SK-N-SH (cell line): ENCODE measurements at regions not wholly inside any gene's neighbourhood (a gene's known extent, or its start where the extent isn't known, plus 50 kb on each side); places are given as distances from the start of the nearest gene placed in this dataset.

Source experiments
- CTCF ChIA-PET: fragments of 300-600, 350-600 bp; formaldehyde crosslinking; extraction: SDS; loops from one replicate; lab custom pipeline; 2021; lab: Yijun Ruan, JAX
- POLR2A ChIA-PET: fragments of 350-600 bp; sonication (Branson Sonifier 250); formaldehyde crosslinking; extraction: SDS; loops from one replicate; lab custom pipeline; 2020; ENCODE audit warnings: antibody characterized with exemption, inconsistent platforms; lab: Yijun Ruan, JAX
- DNase-seq: peaks from one replicate; pipeline ENCODE4 v3.0.0; 2012
- H2AFZ ChIP-seq: fragments of 200-600 bp; sonication (generic); 2 replicates; pipeline ENCODE4 v1.8.1; 2016; ENCODE audit warnings: antibody characterized with exemption, mild to moderate bottlenecking, low read depth
- H3F3A ChIP-seq: fragments of 200-600 bp; sonication (generic); replicated peaks from 2 replicates; pipeline ENCODE3; 2016; ENCODE audit warnings: antibody characterized with exemption, mild to moderate bottlenecking; ENCODE audit not compliant: insufficient read depth
- H3K27ac ChIP-seq, 2 experiments: fragments of 200-500 bp in 1 of 2; fragments of 200-600 bp in 1 of 2; sonication (Bioruptor generic) in 1 of 2; sonication (generic), shearing (Covaris generic) in 1 of 2; 2 replicates each; pipeline versions ENCODE4 v1.5.1 to v1.6.1; 2014 to 2016; ENCODE audit warnings: low read depth in 2 of 2, inconsistent platforms in 1 of 2, low read length in 1 of 2, mild to moderate bottlenecking in 1 of 2, mixed read lengths in 1 of 2
- H3K27me3 ChIP-seq: fragments of 200-600 bp; sonication (generic), shearing (Covaris generic); 2 replicates; pipeline ENCODE4 v1.6.1; 2016; ENCODE audit warnings: mixed run types; ENCODE audit not compliant: insufficient read depth
- H3K36me3 ChIP-seq, 2 experiments: fragments of 200-500 bp in 1 of 2; fragments of 200-600 bp in 1 of 2; sonication (Bioruptor generic) in 1 of 2; sonication (generic) in 1 of 2; replicated peaks in 1 of 2; 2 replicates each; pipeline versions ENCODE3 to v1.5.1; 2014 to 2016; ENCODE audit warnings: low read length in 1 of 2, mild to moderate bottlenecking in 1 of 2; ENCODE audit not compliant: insufficient read depth in 2 of 2, control insufficient read depth in 1 of 2
- H3K4me1 ChIP-seq, 2 experiments: fragments of 200-500 bp in 1 of 2; fragments of 200-600 bp in 1 of 2; sonication (Bioruptor generic) in 1 of 2; sonication (generic), shearing (Covaris generic) in 1 of 2; 2 replicates each; pipeline versions ENCODE4 v1.5.1 to v1.6.1; 2014 to 2016; ENCODE audit warnings: low read depth in 1 of 2, low read length in 1 of 2, mixed run types in 1 of 2; ENCODE audit not compliant: insufficient read depth in 2 of 2, control insufficient read depth in 1 of 2
- H3K4me2 ChIP-seq: fragments of 200-600 bp; sonication (generic), shearing (Covaris generic); 2 replicates; pipeline ENCODE4 v1.6.1; 2017; ENCODE audit warnings: mixed run types
- H3K4me3 ChIP-seq, 2 experiments: fragments of 200-500 bp in 1 of 2; fragments of 200-600 bp in 1 of 2; sonication (Bioruptor generic) in 1 of 2; sonication (generic), shearing (Covaris generic) in 1 of 2; 2 replicates each; pipeline versions ENCODE4 v1.5.1 to v1.8.1; 2014 to 2016; ENCODE audit warnings: low read depth in 2 of 2, inconsistent platforms in 1 of 2, low read length in 1 of 2, mild to moderate bottlenecking in 1 of 2, mixed read lengths in 1 of 2, moderate library complexity in 1 of 2
- H3K79me2 ChIP-seq: fragments of 200-600 bp; sonication (generic); 2 replicates; pipeline ENCODE4 v1.8.1; 2017; ENCODE audit warnings: mild to moderate bottlenecking; ENCODE audit not compliant: insufficient read depth
- H3K9ac ChIP-seq: fragments of 200-600 bp; sonication (generic); 2 replicates; pipeline ENCODE4 v1.6.1; 2017; ENCODE audit warnings: mixed run types
- H3K9me2 ChIP-seq: fragments of 200-600 bp; sonication (generic); 2 replicates; pipeline ENCODE4 v1.6.1; 2017; ENCODE audit warnings: mixed run types
- H3K9me3 ChIP-seq: fragments of 200-600 bp; sonication (generic); 2 replicates; pipeline ENCODE4 v1.6.1; 2017; ENCODE audit warnings: mixed run types, mild to moderate bottlenecking, moderate library complexity
- H4K20me1 ChIP-seq: fragments of 200-600 bp; sonication (generic); 2 replicates; pipeline ENCODE4 v1.6.1; 2017; ENCODE audit warnings: mild to moderate bottlenecking, mixed run types; ENCODE audit not compliant: insufficient read depth
- CHD2 ChIP-seq: fragments of 150-350 bp; IDR thresholded peaks from 2 replicates; pipeline ENCODE4 v1.6.1; 2018; ENCODE audit warnings: low read length; ENCODE audit not compliant: partially characterized antibody
- EZH2phosphoT487 ChIP-seq: fragments of 200-600 bp; sonication (generic); IDR thresholded peaks from 2 replicates; pipeline ENCODE4 v1.6.1; 2017; ENCODE audit warnings: low read depth, mixed run types, mild to moderate bottlenecking, antibody characterized with exemption, moderate library complexity, borderline replicate concordance
- IRF3 ChIP-seq: fragments of 150-350 bp; IDR thresholded peaks from 2 replicates; pipeline ENCODE4 v1.6.1; 2016; ENCODE audit warnings: mild to moderate bottlenecking, low read depth, low read length
- JUND ChIP-seq: IDR thresholded peaks from 2 replicates; pipeline ENCODE4 v1.4.0; 2012
- MAX ChIP-seq: IDR thresholded peaks from 2 replicates; pipeline ENCODE4 v1.4.0; 2012; ENCODE audit warnings: low read depth
- RFX5 ChIP-seq: IDR thresholded peaks from 2 replicates; pipeline ENCODE4 v1.6.1; 2012; ENCODE audit warnings: mild to moderate bottlenecking, improper control_type of control experiment, low read length
- SMC3 ChIP-seq: IDR thresholded peaks from 2 replicates; pipeline ENCODE4 v1.6.1; 2012; ENCODE audit warnings: low read depth, low read length, improper control_type of control experiment
- TAF1 ChIP-seq: IDR thresholded peaks from 2 replicates; pipeline ENCODE4 v1.6.1; 2012; ENCODE audit warnings: low read depth, mild to moderate bottlenecking, low read length, moderate library complexity, borderline replicate concordance
- USF1 ChIP-seq: IDR thresholded peaks from 2 replicates; pipeline ENCODE4 v1.4.0; 2012; ENCODE audit warnings: low read depth, borderline replicate concordance
- WGBS: methylation state at CpG from one replicate; pipeline ENCODE4 v1.1.6; 2017; ENCODE audit warnings: low lambda C conversion rate; 5-methylcytosine and 5-hydroxymethylcytosine counted together
- TF ChIP-seq, protein P1 (sequence below): IDR thresholded peaks from 2 replicates; pipeline ENCODE4 v1.4.0; 2012; ENCODE audit warnings: low read depth, borderline replicate concordance
- TF ChIP-seq, protein P2 (sequence below): IDR thresholded peaks from 2 replicates; pipeline ENCODE4; 2012
- TF ChIP-seq, protein P3 (sequence below): IDR thresholded peaks from 2 replicates; pipeline ENCODE4 v1.6.1; 2012; ENCODE audit warnings: mild to moderate bottlenecking, low read depth, low read length, moderate library complexity

DNA sequence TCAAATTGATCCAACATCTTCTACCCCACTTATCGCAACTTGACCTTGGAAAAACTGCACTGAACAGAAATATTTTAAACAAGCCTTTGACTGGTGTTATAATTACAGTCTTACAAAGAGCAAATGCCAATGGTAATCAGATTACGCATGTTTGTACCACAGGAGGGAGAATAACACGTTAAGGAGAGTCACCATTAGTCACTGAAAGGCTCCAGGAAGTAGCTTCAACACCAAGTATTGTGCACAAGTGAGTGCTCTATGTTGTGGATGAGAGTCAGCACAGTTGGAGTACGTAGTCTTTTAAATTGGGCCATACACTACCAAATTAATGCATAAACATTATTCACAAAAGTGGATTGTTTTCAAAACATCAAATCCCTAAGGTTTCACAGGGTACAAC, 1081.5 kb upstream of the TENM3 start:
- WGBS, result 37% methylated on average over 4 of the region's 4 CpGs
- Histone ChIP-seq H3K9ac (no peak overlapping the region), H3F3A (no peaks in the 10 kb centered on the region), H3K9me2 (no peaks in the 10 kb centered on the region), H2AFZ (no peak overlapping the region), H3K9me3 (no peaks in the 10 kb centered on the region), H3K27me3 (no peaks in the 10 kb centered on the region), H3K36me3 (no peaks in the 10 kb centered on the region), H3K4me3 (no peak overlapping the region), H3K27ac (no peak overlapping the region), H4K20me1 (no peaks in the 10 kb centered on the region), H3K4me2 (no peak overlapping the region), H3K4me1 (no peaks in the 10 kb centered on the region; a peak in 1 of 4 replicates)
- CTCF ChIA-PET, result interaction anchor here (0.6 kb wide), 1 partner anchor 895 kb away, joined by 3 read pairs; no protein-coding TSS in a partner anchor
- POLR2A ChIA-PET, result no interaction called here
- no peak for DNase-seq
- TF ChIP-seq RFX5 (no peak), EZH2phosphoT487 (no peak)
- TF ChIP-seq, all 33 proteins: peak for 0
- H3K79me2 ChIP-seq, result no peaks in the 10 kb centered on the region

- Histone ChIP-seq H4K20me1 (no peaks in the 10 kb centered on the region), H3K9ac (no peak overlapping the region), H3K36me3 (no peaks in the 10 kb centered on the region), H3K4me1 (no peaks in the 10 kb centered on the region; a peak in 1 of 4 replicates), H3K9me3 (no peaks in the 10 kb centered on the region), H2AFZ (no peak overlapping the region), H3K4me2 (no peak overlapping the region), H3K9me2 (no peaks in the 10 kb centered on the region), H3K27ac (no peak overlapping the region), H3F3A (no peaks in the 10 kb centered on the region), H3K79me2 (no peaks in the 10 kb centered on the region), H3K27me3 (no peaks in the 10 kb centered on the region), H3K4me3 (no peak overlapping the region)
- WGBS, result 19% methylated on average over 2 of the region's 2 CpGs
- CTCF ChIA-PET, result interaction anchor here (0.6 to 0.7 kb wide), 2 partner anchors 49 to 894 kb away, joined by 3 read pairs; no protein-coding TSS in a partner anchor
- TF ChIP-seq, protein P1, sequence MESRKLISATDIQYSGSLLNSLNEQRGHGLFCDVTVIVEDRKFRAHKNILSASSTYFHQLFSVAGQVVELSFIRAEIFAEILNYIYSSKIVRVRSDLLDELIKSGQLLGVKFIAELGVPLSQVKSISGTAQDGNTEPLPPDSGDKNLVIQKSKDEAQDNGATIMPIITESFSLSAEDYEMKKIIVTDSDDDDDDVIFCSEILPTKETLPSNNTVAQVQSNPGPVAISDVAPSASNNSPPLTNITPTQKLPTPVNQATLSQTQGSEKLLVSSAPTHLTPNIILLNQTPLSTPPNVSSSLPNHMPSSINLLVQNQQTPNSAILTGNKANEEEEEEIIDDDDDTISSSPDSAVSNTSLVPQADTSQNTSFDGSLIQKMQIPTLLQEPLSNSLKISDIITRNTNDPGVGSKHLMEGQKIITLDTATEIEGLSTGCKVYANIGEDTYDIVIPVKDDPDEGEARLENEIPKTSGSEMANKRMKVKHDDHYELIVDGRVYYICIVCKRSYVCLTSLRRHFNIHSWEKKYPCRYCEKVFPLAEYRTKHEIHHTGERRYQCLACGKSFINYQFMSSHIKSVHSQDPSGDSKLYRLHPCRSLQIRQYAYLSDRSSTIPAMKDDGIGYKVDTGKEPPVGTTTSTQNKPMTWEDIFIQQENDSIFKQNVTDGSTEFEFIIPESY, result no peak
- no peak for TF ChIP-seq SMC3
- TF ChIP-seq MAX, result no peak
- TF ChIP-seq JUND, result no peak
- TF ChIP-seq, protein P2, sequence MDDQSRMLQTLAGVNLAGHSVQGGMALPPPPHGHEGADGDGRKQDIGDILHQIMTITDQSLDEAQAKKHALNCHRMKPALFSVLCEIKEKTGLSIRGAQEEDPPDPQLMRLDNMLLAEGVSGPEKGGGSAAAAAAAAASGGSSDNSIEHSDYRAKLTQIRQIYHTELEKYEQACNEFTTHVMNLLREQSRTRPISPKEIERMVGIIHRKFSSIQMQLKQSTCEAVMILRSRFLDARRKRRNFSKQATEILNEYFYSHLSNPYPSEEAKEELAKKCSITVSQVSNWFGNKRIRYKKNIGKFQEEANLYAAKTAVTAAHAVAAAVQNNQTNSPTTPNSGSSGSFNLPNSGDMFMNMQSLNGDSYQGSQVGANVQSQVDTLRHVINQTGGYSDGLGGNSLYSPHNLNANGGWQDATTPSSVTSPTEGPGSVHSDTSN, result no peak
- TF ChIP-seq USF1, result no peak
- TF ChIP-seq, protein P3, sequence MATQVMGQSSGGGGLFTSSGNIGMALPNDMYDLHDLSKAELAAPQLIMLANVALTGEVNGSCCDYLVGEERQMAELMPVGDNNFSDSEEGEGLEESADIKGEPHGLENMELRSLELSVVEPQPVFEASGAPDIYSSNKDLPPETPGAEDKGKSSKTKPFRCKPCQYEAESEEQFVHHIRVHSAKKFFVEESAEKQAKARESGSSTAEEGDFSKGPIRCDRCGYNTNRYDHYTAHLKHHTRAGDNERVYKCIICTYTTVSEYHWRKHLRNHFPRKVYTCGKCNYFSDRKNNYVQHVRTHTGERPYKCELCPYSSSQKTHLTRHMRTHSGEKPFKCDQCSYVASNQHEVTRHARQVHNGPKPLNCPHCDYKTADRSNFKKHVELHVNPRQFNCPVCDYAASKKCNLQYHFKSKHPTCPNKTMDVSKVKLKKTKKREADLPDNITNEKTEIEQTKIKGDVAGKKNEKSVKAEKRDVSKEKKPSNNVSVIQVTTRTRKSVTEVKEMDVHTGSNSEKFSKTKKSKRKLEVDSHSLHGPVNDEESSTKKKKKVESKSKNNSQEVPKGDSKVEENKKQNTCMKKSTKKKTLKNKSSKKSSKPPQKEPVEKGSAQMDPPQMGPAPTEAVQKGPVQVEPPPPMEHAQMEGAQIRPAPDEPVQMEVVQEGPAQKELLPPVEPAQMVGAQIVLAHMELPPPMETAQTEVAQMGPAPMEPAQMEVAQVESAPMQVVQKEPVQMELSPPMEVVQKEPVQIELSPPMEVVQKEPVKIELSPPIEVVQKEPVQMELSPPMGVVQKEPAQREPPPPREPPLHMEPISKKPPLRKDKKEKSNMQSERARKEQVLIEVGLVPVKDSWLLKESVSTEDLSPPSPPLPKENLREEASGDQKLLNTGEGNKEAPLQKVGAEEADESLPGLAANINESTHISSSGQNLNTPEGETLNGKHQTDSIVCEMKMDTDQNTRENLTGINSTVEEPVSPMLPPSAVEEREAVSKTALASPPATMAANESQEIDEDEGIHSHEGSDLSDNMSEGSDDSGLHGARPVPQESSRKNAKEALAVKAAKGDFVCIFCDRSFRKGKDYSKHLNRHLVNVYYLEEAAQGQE, result no peak
- TF ChIP-seq TAF1, result no peak
- no peak for TF ChIP-seq IRF3
- TF ChIP-seq CHD2, result no peak
- POLR2A ChIA-PET, result no interaction called here
- DNase-seq, result no peak
Observed at GRCh38 chr4:181162266-181162665, 1080.9 kb upstream of the TENM3 start.
